Hepatocyte (in vitro differentiated cells): ENCODE measurements at regions not wholly inside any gene's neighbourhood (a gene's known extent, or its start where the extent isn't known, plus 50 kb on each side); places are given as distances from the start of the nearest gene placed in this dataset.

Experiments
- DNase-seq: peaks from one replicate; pipeline ENCODE4 v3.0.0-alpha.2; 2016; ENCODE audit warnings: low spot score
- H2AFZ ChIP-seq: fragments of 200-600 bp; sonication (generic); 2 replicates; pipeline ENCODE4 v1.6.0; 2016; ENCODE audit warnings: antibody characterized with exemption, mild to moderate bottlenecking
- H3K27ac ChIP-seq: fragments of 200-600 bp; sonication (generic); 2 replicates; pipeline ENCODE4 v1.5.1; 2016; ENCODE audit warnings: mild to moderate bottlenecking
- H3K27me3 ChIP-seq: fragments of 200-600 bp; sonication (generic); 2 replicates; pipeline ENCODE4 v1.6.1; 2016
- H3K36me3 ChIP-seq: fragments of 200-600 bp; sonication (generic); replicated peaks from 2 replicates; pipeline ENCODE4 v1.5.1; 2016; ENCODE audit warnings: low read depth; ENCODE audit not compliant: insufficient read depth
- H3K4me1 ChIP-seq: fragments of 200-600 bp; sonication (generic); 2 replicates; pipeline ENCODE4 v1.5.1; 2016; ENCODE audit warnings: mild to moderate bottlenecking, moderate library complexity; ENCODE audit not compliant: insufficient read depth
- H3K4me2 ChIP-seq: fragments of 200-600 bp; sonication (generic); 2 replicates; pipeline ENCODE4 v1.6.0; 2016
- H3K4me3 ChIP-seq: fragments of 200-600 bp; sonication (generic); 2 replicates; pipeline ENCODE4 v1.5.1; 2016; ENCODE audit warnings: mild to moderate bottlenecking
- H3K79me2 ChIP-seq: fragments of 200-600 bp; sonication (generic); 2 replicates; pipeline ENCODE4 v1.6.0; 2017; ENCODE audit warnings: mild to moderate bottlenecking
- H3K9me2 ChIP-seq: fragments of 200-600 bp; sonication (generic); replicated peaks from 2 replicates; pipeline ENCODE4 v1.6.0; 2017; ENCODE audit warnings: mild to moderate bottlenecking; ENCODE audit not compliant: insufficient read depth
- H3K9me3 ChIP-seq: fragments of 200-600 bp; sonication (generic); 2 replicates; pipeline ENCODE4 v1.5.1; 2016; ENCODE audit warnings: low read depth, mild to moderate bottlenecking
- H4K20me1 ChIP-seq: fragments of 200-600 bp; sonication (generic); 2 replicates; pipeline ENCODE4 v1.6.0; 2016; ENCODE audit warnings: mild to moderate bottlenecking; ENCODE audit not compliant: insufficient read depth, poor library complexity, severe bottlenecking
- CTCF ChIP-seq: fragments of 200-600 bp; sonication (generic); IDR thresholded peaks from 2 replicates; pipeline ENCODE4 v1.5.1; 2016; ENCODE audit warnings: antibody characterized with exemption, mild to moderate bottlenecking; ENCODE audit not compliant: poor library complexity
- EZH2 ChIP-seq: fragments of 200-600 bp; sonication (generic); IDR thresholded peaks from 2 replicates; pipeline ENCODE4 v1.6.1; 2016; ENCODE audit warnings: antibody characterized with exemption, mild to moderate bottlenecking, borderline replicate concordance
- EZH2phosphoT487 ChIP-seq: fragments of 200-600 bp; sonication (generic); IDR thresholded peaks from one replicate; pipeline ENCODE4 v1.6.1; 2018; ENCODE audit warnings: antibody characterized with exemption, mild to moderate bottlenecking, low read depth, moderate library complexity; ENCODE audit not compliant: unreplicated experiment, severe bottlenecking
- WGBS: methylation state at CpG from one replicate; pipeline ENCODE4 v1.1.6; 2016; ENCODE audit warnings: low lambda C conversion rate; ENCODE audit errors: missing lambda C conversion rate; 5-methylcytosine and 5-hydroxymethylcytosine counted together

- Histone ChIP-seq H3K9me3 (no peaks in the 10 kb centered on the region), H4K20me1 (no peaks in the 10 kb centered on the region), H3K4me2 (no peak overlapping the region), H2AFZ (no peak overlapping the region), H3K4me1 (no peaks in the 10 kb centered on the region), H3K27ac (no peak overlapping the region), H3K36me3 (no peaks in the 10 kb centered on the region), H3K79me2 (no peaks in the 10 kb centered on the region), H3K4me3 (no peak overlapping the region), H3K9me2 (no peaks in the 10 kb centered on the region), H3K27me3 (no peaks in the 10 kb centered on the region)
- 98% methylated on average over 2 of the region's 2 CpGs for WGBS
- no peak for TF ChIP-seq EZH2phosphoT487
- TF ChIP-seq CTCF, result no peak
- TF ChIP-seq EZH2, result no peak
- DNase-seq, result no peak
Measured at GRCh38 chr2:11989354-11989703, 242.9 kb downstream of the LPIN1 start.

DNA sequence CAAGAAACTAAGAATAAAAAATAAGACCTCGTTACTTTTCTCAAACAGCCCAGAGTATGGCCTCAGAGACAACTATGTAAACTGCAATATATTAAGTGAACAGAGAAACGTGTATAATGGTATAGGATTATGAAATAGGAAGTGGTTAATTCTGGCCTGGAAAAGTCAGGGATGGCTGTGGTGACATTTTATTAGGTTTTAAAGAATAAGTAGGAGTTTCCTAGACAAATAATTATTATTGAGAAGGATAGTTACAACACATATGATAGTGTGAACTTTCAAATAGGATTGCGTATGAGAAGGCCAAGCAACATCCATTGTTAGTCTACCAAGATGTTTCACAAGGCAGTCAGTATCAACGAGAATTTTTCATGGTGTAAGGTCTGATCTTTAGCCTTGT, 244.1 kb downstream of the LPIN1 start:
- Histone ChIP-seq H3K36me3 (no peaks in the 10 kb centered on the region), H3K4me2 (no peak overlapping the region), H3K27me3 (no peaks in the 10 kb centered on the region), H3K4me1 (no peaks in the 10 kb centered on the region), H3K9me2 (no peaks in the 10 kb centered on the region), H3K79me2 (no peaks in the 10 kb centered on the region), H3K9me3 (no peaks in the 10 kb centered on the region), H2AFZ (no peak overlapping the region), H4K20me1 (no peaks in the 10 kb centered on the region), H3K27ac (no peak overlapping the region), H3K4me3 (no peak overlapping the region)
- TF ChIP-seq EZH2 (no peak), CTCF (no peak), EZH2phosphoT487 (no peak)
- no peak for DNase-seq
- WGBS, result 83% methylated on average over 4 of the region's 4 CpGs

GRCh38 chr2:11993749-11994148, 247.3 kb downstream of the LPIN1 start:
- H4K20me1 ChIP-seq, result no peaks in the 10 kb centered on the region
- H3K9me2 ChIP-seq, result no peaks in the 10 kb centered on the region
- no peak for DNase-seq
- TF ChIP-seq EZH2phosphoT487, result no peak
- no peak for TF ChIP-seq EZH2
- no peak for TF ChIP-seq CTCF
- no peaks in the 10 kb centered on the region for H3K79me2 ChIP-seq
- no peaks in the 10 kb centered on the region for H3K9me3 ChIP-seq
- H3K4me2 ChIP-seq, result no peak overlapping the region
- H3K27ac ChIP-seq, result no peak overlapping the region
- H3K36me3 ChIP-seq, result no peaks in the 10 kb centered on the region
- H3K4me1 ChIP-seq, result no peaks in the 10 kb centered on the region
- no peaks in the 10 kb centered on the region for H3K27me3 ChIP-seq
- no peak overlapping the region for H3K4me3 ChIP-seq
- H2AFZ ChIP-seq, result no peak overlapping the region
- WGBS, result 90% methylated on average over 1 of the region's 1 CpG

DNA sequence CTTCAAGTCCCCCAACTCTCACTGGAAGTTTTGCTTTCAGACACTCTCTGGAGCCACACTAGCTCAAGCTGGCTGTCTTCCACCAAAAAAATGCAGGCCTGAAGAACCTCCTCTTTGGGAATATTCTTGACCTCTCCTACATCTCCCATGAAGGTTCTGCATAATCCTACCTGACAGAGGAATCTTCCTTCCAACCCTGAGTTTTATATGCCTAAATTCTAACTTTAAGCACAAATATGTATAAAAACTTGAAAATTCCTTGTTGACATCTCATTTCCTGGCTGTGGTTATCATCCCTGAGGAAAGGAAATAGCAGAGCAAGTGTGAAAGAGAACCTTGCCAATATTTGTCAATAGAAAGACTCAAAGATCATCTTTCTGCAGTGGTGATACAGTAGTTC, 249.0 kb downstream of the LPIN1 start:
- Histone ChIP-seq H3K27me3 (no peaks in the 10 kb centered on the region), H3K79me2 (no peaks in the 10 kb centered on the region), H3K4me1 (no peaks in the 10 kb centered on the region), H3K36me3 (no peaks in the 10 kb centered on the region), H4K20me1 (no peaks in the 10 kb centered on the region), H3K9me2 (no peaks in the 10 kb centered on the region), H3K4me3 (no peak overlapping the region), H3K4me2 (no peak overlapping the region), H2AFZ (no peak overlapping the region), H3K9me3 (no peaks in the 10 kb centered on the region), H3K27ac (no peak overlapping the region)
- DNase-seq, result no peak
- TF ChIP-seq EZH2 (no peak), CTCF (no peak), EZH2phosphoT487 (no peak)
